ENCODE measurements at regions not wholly inside any gene's neighbourhood (a gene's known extent, or its start where the extent isn't known, plus 50 kb on each side); places are given as distances from the start of the nearest gene placed in this dataset.

DNA sequence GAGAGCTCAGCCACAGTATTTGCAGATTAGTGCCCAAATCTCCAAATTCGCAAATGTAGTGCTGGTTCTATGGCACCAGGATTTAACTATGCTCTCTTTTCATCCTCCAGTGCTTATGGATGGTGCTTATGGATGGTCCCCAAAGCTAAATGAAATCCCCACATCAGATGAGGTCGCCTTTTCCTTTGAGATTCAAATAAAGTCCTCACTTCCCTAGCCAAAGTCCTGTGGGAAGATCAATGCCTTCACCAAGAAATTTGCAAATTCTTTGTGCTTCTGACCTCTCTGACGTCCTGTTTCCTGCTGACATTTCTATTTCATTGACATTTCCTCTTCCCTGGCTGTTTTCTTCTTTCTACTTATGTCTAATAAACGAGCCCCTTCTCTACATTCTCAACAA is 1077.0 kb upstream of the C9orf72 start:
- TF ChIP-seq ZFX (IDR thresholded peaks at IDR 0.05) (no peak), CTCF (conservative IDR thresholded peaks at IDR 0.05) (no peak)
- H3K27ac ChIP-seq, result no peak overlapping the region

- TF ChIP-seq ZFX (IDR thresholded peaks at IDR 0.05) (no peak), CTCF (conservative IDR thresholded peaks at IDR 0.05) (no peak)
- H3K27ac ChIP-seq, result no peak overlapping the region
Measured at GRCh38 chr9:28651050-28651722, 1077.9 kb upstream of the C9orf72 start.

DNA sequence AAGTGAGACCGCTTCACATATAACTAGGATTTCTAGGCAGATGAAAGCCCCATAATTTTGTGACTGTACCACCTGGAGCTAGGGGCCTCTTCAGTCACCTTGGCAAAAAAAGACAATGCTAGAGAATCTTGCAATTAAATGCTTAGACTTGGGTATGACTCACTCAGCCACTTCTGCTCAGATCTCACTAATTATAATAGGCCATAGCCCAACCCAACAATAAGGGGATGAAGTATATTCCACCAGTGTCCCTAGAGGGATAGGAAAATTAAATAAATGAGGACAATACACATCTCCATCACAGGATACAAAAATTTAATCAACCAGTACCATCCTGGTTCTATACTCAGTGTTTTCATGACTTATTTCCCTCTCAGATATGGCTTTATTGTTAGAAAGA is 1079.9 kb upstream of the C9orf72 start:
- H3K27ac ChIP-seq, result no peak overlapping the region
- TF ChIP-seq CTCF (conservative IDR thresholded peaks at IDR 0.05) (no peak), ZFX (IDR thresholded peaks at IDR 0.05) (no peak)

DNA sequence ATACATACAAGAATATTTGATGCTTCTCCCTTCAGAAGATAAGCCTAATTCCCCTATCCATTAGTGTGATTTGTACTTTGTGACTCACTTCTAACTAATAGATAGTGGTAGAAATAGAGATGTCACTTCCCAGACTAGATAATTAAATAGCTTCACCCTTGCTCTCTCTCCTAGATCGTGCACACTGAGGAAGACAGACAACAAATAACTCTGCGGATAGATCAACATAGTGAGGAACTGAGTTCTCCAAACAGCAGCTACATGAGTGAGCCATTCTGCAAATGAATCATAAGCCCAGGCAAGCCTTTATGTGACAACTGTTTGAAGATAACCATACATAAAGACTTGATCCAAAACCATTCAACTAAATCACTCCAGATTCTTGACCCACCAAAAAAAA is 1083.4 kb upstream of the C9orf72 start:
- no peak overlapping the region for H3K27ac ChIP-seq
- TF ChIP-seq ZFX (IDR thresholded peaks at IDR 0.05) (no peak), CTCF (conservative IDR thresholded peaks at IDR 0.05) (no peak)

DNA sequence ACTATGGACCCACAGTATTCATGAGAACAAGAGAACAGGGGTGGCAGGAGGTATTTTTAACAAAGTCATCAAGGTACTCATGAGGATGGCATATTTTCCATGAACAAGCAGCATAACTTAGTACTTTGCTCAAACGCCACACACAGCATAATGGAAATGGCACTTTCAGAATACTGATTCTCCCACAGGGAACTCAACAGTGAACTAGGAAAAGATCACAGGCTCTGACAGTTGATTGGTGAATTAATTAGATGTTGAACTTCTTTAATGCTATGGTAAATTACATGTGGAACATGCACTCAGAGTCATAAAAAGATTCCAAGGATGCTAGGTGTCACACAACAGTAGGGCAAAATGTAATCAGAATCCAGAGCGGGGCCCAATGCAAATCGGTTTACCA is 1088.6 kb upstream of the C9orf72 start:
- TF ChIP-seq ZFX (IDR thresholded peaks at IDR 0.05), result no peak
- no peak for TF ChIP-seq CTCF (conservative IDR thresholded peaks at IDR 0.05)
- H3K27ac ChIP-seq, result no peak overlapping the region

GRCh38 chr9:28662675-28663074 is 1089.4 kb upstream of the C9orf72 start:
- H3K27ac ChIP-seq, result no peak overlapping the region
- no peak for TF ChIP-seq ZFX (IDR thresholded peaks at IDR 0.05)
- no peak for TF ChIP-seq CTCF (conservative IDR thresholded peaks at IDR 0.05)

GRCh38 chr9:28668158-28668557 is 1094.9 kb upstream of the C9orf72 start:
- no peak overlapping the region for H3K27ac ChIP-seq
- TF ChIP-seq ZFX (IDR thresholded peaks at IDR 0.05), result no peak
- no peak for TF ChIP-seq CTCF (conservative IDR thresholded peaks at IDR 0.05)

All from C4-2B (cell line).